ENCODE measurements at regions not wholly inside any gene's neighbourhood (a gene's known extent, or its start where the extent isn't known, plus 50 kb on each side); places are given as distances from the start of the nearest gene placed in this dataset.

DNA sequence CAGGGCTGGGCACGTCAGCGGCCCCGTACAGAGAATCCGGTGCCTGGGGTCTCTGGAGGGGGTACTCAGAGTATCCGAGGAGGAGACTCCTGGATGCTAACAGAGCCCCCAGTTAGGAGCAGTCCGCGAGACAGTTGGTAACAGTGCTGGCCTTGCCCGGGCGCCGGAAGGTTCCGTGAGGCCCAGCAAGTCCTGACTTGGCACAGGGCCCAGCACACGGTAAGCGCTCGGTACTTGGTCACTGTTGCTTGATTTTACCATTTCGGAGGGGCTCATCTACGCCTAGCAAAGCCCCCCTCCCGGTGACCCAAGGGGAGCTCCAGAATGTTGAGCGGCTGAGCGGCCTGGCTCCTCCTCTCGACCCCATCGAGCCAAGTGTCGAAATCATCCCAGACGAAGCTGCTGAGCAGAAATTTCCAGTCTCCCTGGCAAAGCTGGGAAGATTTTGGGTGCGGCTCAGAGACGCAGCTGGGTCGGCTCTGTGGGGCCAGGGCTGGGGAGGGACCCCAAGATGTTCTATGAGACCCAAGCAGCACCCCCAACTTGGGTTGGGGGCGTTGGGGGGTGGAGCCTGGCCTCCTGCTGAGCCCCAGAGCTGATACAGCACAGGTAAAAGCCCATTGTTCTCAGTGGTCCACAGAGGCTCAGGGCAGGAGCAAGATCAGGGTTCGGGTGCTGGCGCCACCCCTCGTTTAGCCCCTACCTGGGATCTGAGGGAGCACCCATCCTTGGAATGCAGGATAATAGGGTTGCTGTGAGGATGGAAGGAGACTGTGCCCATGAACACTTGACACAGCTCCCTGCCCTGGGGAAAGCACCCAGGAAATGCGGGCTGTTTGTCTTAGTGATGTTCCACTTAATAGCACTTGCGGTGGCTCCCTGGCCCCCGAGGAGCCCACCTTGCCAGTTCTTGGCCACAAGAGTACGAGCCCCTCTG lies 137.2 kb downstream of the C9orf50 start:
- Histone ChIP-seq H3K4me2 (ENCODE audit: low read length) (peak overlapping the region; percentile 92), H2AFZ (ENCODE audit: low read depth, low read length, poor library complexity, severe bottlenecking) (no peak overlapping the region), H3K36me3 (ENCODE audit: control insufficient read depth in 1 of 2, insufficient read depth in 2 of 2, low read length in 2 of 2) (no peaks in the 10 kb centered on the region), H3K9me2 (ENCODE audit: insufficient read depth) (no peaks in the 10 kb centered on the region), H3K27ac (ENCODE audit: low read depth, low read length) (peak overlapping the region; percentile 100), H3K27me3 (ENCODE audit: insufficient read depth, low read length) (no peaks in the 10 kb centered on the region), H3K9ac (ENCODE audit: low read length) (peak overlapping the region; percentile 89), H3K4me1 (ENCODE audit: control insufficient read depth in 1 of 2, insufficient read depth in 2 of 2, low read length in 2 of 2) (peaks cover 86 to 99% of the 10 kb centered on the region in 2 experiments), H3K9me3 (ENCODE audit: control insufficient read depth in 1 of 2, insufficient read depth in 1 of 2, low read depth in 1 of 2, low read length in 2 of 2) (no peaks in the 10 kb centered on the region), H3K4me3 (replicated peaks in 1 of 2; ENCODE audit: low read depth in 1 of 2, low read length in 2 of 2) (peak overlapping the region; percentile 44 to 56), H4K20me1 (ENCODE audit: insufficient read depth) (no peaks in the 10 kb centered on the region), H3K79me2 (ENCODE audit: insufficient read depth, low read length) (peaks cover 9% of the 10 kb centered on the region)
- ATAC-seq (peak; percentile 14), DNase-seq (ENCODE audit: low read depth, low spot score) (peak; percentile 72)
- ChIA-PET POLR2A (interaction anchor here (0.7 to 4.2 kb wide), 20 partner anchors 9 to 309 kb away, joined by 3 to 30 read pairs (median 4); partner anchors contain the start of genes IER5L and NTMT1), CTCF (interaction anchor here (1.0 to 1.2 kb wide), 2 partner anchors 303 to 345 kb away, joined by 3 read pairs; no protein-coding TSS in a partner anchor), RAD21 (ENCODE audit: low non-redundant PET in 1 of 2, low total read pairs in 2 of 2, uncharacterized antibody in 2 of 2, unreplicated experiment in 2 of 2) (interaction anchor here (0.8 to 1.0 kb wide), 3 partner anchors 16 to 305 kb away, joined by 3 read pairs; partner anchors contain the start of gene IER5L (in 1 of the 2))
- TF ChIP-seq POLR2AphosphoS5 (IDR thresholded peaks at IDR 0.05; ENCODE audit: low read depth, low read length) = peak; percentile 54
- TF ChIP-seq POLR2A (IDR thresholded peaks at IDR 0.05; ENCODE audit: borderline replicate concordance, extremely low read depth, insufficient read depth, insufficient read length) = peak; percentile 34
- TF ChIP-seq SIN3A (IDR thresholded peaks at IDR 0.05; ENCODE audit: low read depth) = no peak
- peak; percentile 55 for TF ChIP-seq ZFX (IDR thresholded peaks at IDR 0.05)
- TF ChIP-seq TCF7L2 (IDR thresholded peaks at IDR 0.05; ENCODE audit: borderline replicate concordance, extremely low read depth, insufficient read depth, insufficient read length) = peak; percentile 38
- BruUV-seq (replicated peaks) = TSS peak; percentile 45
- intact Hi-C loops (cut with micrococcal nuclease) = loop anchor here (2.0 kb wide), 1 partner anchor 71 kb away; no protein-coding TSS in a partner anchor
